ENCODE measurements at regions not wholly inside any gene's neighbourhood (a gene's known extent, or its start where the extent isn't known, plus 50 kb on each side); places are given as distances from the start of the nearest gene placed in this dataset.
A peak's percentile ranks its signal among the peaks of the same experiment; 100 is the strongest.

DNA sequence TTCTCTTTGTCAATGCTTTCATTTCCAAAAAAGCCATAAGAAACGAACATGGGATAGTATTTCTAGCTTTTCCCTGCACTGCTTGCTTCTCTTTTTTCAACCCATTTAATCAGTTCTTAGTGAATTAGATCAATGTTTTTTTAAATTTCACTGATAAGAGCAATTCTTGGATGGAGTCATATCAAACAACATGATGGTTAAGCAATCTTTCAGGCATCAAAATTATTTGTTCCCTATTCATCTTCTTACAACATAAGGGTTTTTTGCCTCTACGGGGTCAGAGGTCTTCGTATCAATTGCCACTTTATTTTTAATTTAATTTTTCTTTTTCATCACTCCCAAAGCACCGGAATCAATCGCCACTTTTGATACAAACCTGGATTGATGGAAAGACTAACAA, 103.8 kb upstream of the RESF1 start:
- no peaks in the 10 kb centered on the region for H4K20me1 ChIP-seq (replicated peaks in 1 of 2; ENCODE audit: control insufficient read depth in 1 of 2, insufficient read depth in 2 of 2, low read length in 2 of 2)
- no peak overlapping the region for H3K18ac ChIP-seq (ENCODE audit: extremely low read depth, low read length)
- no peak overlapping the region for H2BK12ac ChIP-seq (ENCODE audit: low read depth, low read length)
- no peaks in the 10 kb centered on the region for H3K23me2 ChIP-seq (ENCODE audit: low read depth, low read length)
- H4K8ac ChIP-seq (ENCODE audit: extremely low read depth, insufficient read depth, low read length), result no peak overlapping the region
- no peak overlapping the region for H2AK5ac ChIP-seq (ENCODE audit: low read depth, low read length)
- H2BK15ac ChIP-seq (ENCODE audit: low read length), result no peak overlapping the region
- H2BK120ac ChIP-seq (replicated peaks; ENCODE audit: low read depth, low read length), result no peak overlapping the region
- no peak overlapping the region for H3K4me3 ChIP-seq (ENCODE audit: extremely low read depth in 1 of 4, insufficient read depth in 2 of 4, low read depth in 3 of 4, low read length in 4 of 4)
- H3K4ac ChIP-seq (replicated peaks; ENCODE audit: insufficient read length, low read depth, low read length), result peak overlapping the region; percentile 21
- H2AFZ ChIP-seq (ENCODE audit: low read length), result no peak overlapping the region
- no peaks in the 10 kb centered on the region for H3K36me3 ChIP-seq (ENCODE audit: control insufficient read depth in 2 of 4, insufficient read depth in 4 of 4, low read length in 3 of 4)
- peaks cover 8 to 17% of the 10 kb centered on the region in 2 experiments for H3K9me3 ChIP-seq (ENCODE audit: insufficient read depth in 2 of 2, low read depth in 1 of 2, low read length in 1 of 2)
- H3K4me2 ChIP-seq (ENCODE audit: insufficient read depth in 1 of 2, low read depth in 2 of 2, low read length in 2 of 2), result no peak overlapping the region
- H3K4me1 ChIP-seq (replicated peaks in 1 of 4; ENCODE audit: control insufficient read depth in 3 of 4, insufficient read depth in 4 of 4, low read length in 3 of 4), result no peaks in the 10 kb centered on the region
- no peak overlapping the region for H3K14ac ChIP-seq (ENCODE audit: insufficient read length)
- no peaks in the 10 kb centered on the region for H3K27me3 ChIP-seq (replicated peaks in 1 of 4; ENCODE audit: control insufficient read depth in 3 of 4, extremely low read depth in 1 of 4, insufficient read depth in 3 of 4, low read length in 3 of 4)
- DNase-seq (ENCODE audit: low read depth in 1 of 2, low spot score in 2 of 2) (no peak), FAIRE-seq (no peak)
- no peak overlapping the region for H3K27ac ChIP-seq (ENCODE audit: low read depth, low read length)
- H2BK20ac ChIP-seq (ENCODE audit: low read length), result no peak overlapping the region
- H3K23ac ChIP-seq (ENCODE audit: insufficient read length), result no peak overlapping the region
- H3K9ac ChIP-seq (replicated peaks in 1 of 4; ENCODE audit: extremely low read depth in 1 of 4, low read depth in 3 of 4, low read length in 3 of 4), result no peak overlapping the region
- no peak overlapping the region for H4K5ac ChIP-seq (ENCODE audit: insufficient read length, low read depth, low read length)
- CTCF ChIA-PET (ENCODE audit: partially characterized antibody), result interaction anchor here (0.6 kb wide), 1 partner anchor 195 kb away, joined by 3 read pairs; no protein-coding TSS in a partner anchor
- no peak overlapping the region for H4K91ac ChIP-seq (replicated peaks; ENCODE audit: insufficient read length, low read length)
- H3K56ac ChIP-seq (replicated peaks; ENCODE audit: insufficient read length, low read depth, low read length), result no peak overlapping the region
- H2BK5ac ChIP-seq (ENCODE audit: low read depth, low read length), result no peak overlapping the region
- no peaks in the 10 kb centered on the region for H3K79me2 ChIP-seq (ENCODE audit: control insufficient read depth in 1 of 2, insufficient read depth in 2 of 2, low read length in 2 of 2)
- POLR2A ChIA-PET (ENCODE audit: partially characterized antibody), result interaction anchor here (0.6 to 0.8 kb wide), 2 partner anchors 10 to 133 kb away, joined by 3 read pairs; no protein-coding TSS in a partner anchor
- WGBS, 2 experiments (ENCODE audit: extremely low coverage in 1 of 2, insufficient coverage in 1 of 2, insufficient read length in 1 of 2, insufficient replicate concordance in 2 of 2, low coverage in 1 of 2, low lambda C conversion rate in 2 of 2, missing lambda C conversion rate in 1 of 2), result 89% methylated on average over 5 of the region's 5 CpGs; no CpG with 5 or more reads in 1 of the 2 experiments
- no peaks in the 10 kb centered on the region for H3K79me1 ChIP-seq (ENCODE audit: low read depth, low read length)
- TF ChIP-seq CHD2 (IDR thresholded peaks at IDR 0.05; ENCODE audit: low read length) (no peak), BRCA1 (IDR thresholded peaks at IDR 0.05; ENCODE audit: low read depth, low read length) (no peak), TEAD4 (IDR thresholded peaks at IDR 0.05; ENCODE audit: low read depth, low read length) (no peak), POLR2AphosphoS5 (IDR thresholded peaks at IDR 0.05; ENCODE audit: low read depth, low read length) (no peak), KDM1A (IDR thresholded peaks at IDR 0.05; ENCODE audit: borderline replicate concordance, low read length) (no peak), CEBPB (IDR thresholded peaks at IDR 0.05; ENCODE audit: low read depth, low read length) (no peak), CHD1 (IDR thresholded peaks at IDR 0.05; ENCODE audit: low read depth, low read length) (no peak), HDAC2 (IDR thresholded peaks at IDR 0.05; ENCODE audit: borderline replicate concordance in 1 of 2, low read depth in 2 of 2, low read length in 2 of 2) (no peak), TCF12 (IDR thresholded peaks at IDR 0.05; ENCODE audit: low read depth, low read length) (no peak), TAF1 (IDR thresholded peaks at IDR 0.05; ENCODE audit: low read depth, low read length) (no peak), HDAC6 (IDR thresholded peaks at IDR 0.05; ENCODE audit: low read depth, low read length) (no peak), SP4 (IDR thresholded peaks at IDR 0.05; ENCODE audit: low read length) (no peak), RAD21 (IDR thresholded peaks at IDR 0.05 in 1 of 2, conservative IDR thresholded peaks at IDR 0.05 in 1 of 2; ENCODE audit: low read depth in 2 of 2, low read length in 2 of 2) (no peak)
- TF ChIP-seq, protein P1, sequence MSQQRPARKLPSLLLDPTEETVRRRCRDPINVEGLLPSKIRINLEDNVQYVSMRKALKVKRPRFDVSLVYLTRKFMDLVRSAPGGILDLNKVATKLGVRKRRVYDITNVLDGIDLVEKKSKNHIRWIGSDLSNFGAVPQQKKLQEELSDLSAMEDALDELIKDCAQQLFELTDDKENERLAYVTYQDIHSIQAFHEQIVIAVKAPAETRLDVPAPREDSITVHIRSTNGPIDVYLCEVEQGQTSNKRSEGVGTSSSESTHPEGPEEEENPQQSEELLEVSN (IDR thresholded peaks at IDR 0.05), result no peak

Measured in H1 (cell line).